CD14-positive monocyte (primary cell): ENCODE measurements at regions not wholly inside any gene's neighbourhood (a gene's known extent, or its start where the extent isn't known, plus 50 kb on each side); places are given as distances from the start of the nearest gene placed in this dataset.

Source experiments
- DNase-seq, 3 donors: peaks; one replicate each; pipeline ENCODE4 v3.0.0-alpha.2; 2011 to 2022
- H2AFZ ChIP-seq: 2 replicates; pipeline ENCODE4 v1.6.0; 2012; ENCODE audit warnings: mild to moderate bottlenecking, low read depth, low read length, inconsistent platforms; ENCODE audit not compliant: insufficient read depth, poor library complexity, severe bottlenecking
- H3K27ac ChIP-seq, 2 donors: 1 replicate in 1 of 2; 2 replicates in 1 of 2; pipeline ENCODE4 v1.5.1; 2012 to 2013; ENCODE audit warnings: low read length in 2 of 2, control low read depth in 1 of 2, inconsistent platforms in 1 of 2, low read depth in 1 of 2, mild to moderate bottlenecking in 1 of 2
- H3K27me3 ChIP-seq, 2 donors: one replicate each; pipeline versions ENCODE4 v1.6.0 to v1.6.1; 2011 to 2013; ENCODE audit warnings: low read length in 2 of 2; ENCODE audit not compliant: control insufficient read depth in 2 of 2, insufficient read depth in 2 of 2
- H3K36me3 ChIP-seq, 2 donors: replicated peaks in 1 of 2; 1 replicate in 1 of 2; 2 replicates in 1 of 2; pipeline versions ENCODE4 v1.5.1 to v1.6.1; 2012 to 2013; ENCODE audit warnings: low read length in 2 of 2, control low read depth in 1 of 2, inconsistent platforms in 1 of 2, mild to moderate bottlenecking in 1 of 2; ENCODE audit not compliant: insufficient read depth in 2 of 2, control insufficient read depth in 1 of 2
- H3K4me1 ChIP-seq, 2 donors: 1 replicate in 1 of 2; 2 replicates in 1 of 2; pipeline versions ENCODE4 v1.5.1 to v1.6.1; 2012 to 2013; ENCODE audit warnings: low read length in 2 of 2, control low read depth in 1 of 2, inconsistent platforms in 1 of 2, mild to moderate bottlenecking in 1 of 2, moderate library complexity in 1 of 2; ENCODE audit not compliant: insufficient read depth in 2 of 2, control insufficient read depth in 1 of 2
- H3K4me2 ChIP-seq: replicated peaks from 2 replicates; pipeline ENCODE3; 2012; ENCODE audit warnings: low read length, moderate library complexity, mild to moderate bottlenecking; ENCODE audit not compliant: poor library complexity, severe bottlenecking; ENCODE audit errors: extremely low read depth
- H3K4me3 ChIP-seq, 3 experiments: fragments of 200-600 bp in 1 of 3; sonication (generic) in 1 of 3; replicated peaks in 1 of 3; 1 replicate in 2 of 3; 2 replicates in 1 of 3; pipeline ENCODE4 v1.5.1; 2011 to 2013; ENCODE audit warnings: low read length in 3 of 3, mild to moderate bottlenecking in 3 of 3, control low read depth in 2 of 3, low read depth in 2 of 3, inconsistent platforms in 1 of 3, moderate library complexity in 1 of 3
- H3K79me2 ChIP-seq: 2 replicates; pipeline ENCODE4 v1.6.0; 2012; ENCODE audit warnings: mild to moderate bottlenecking, control low read depth, inconsistent platforms, low read length, moderate library complexity; ENCODE audit not compliant: insufficient read depth
- H3K9ac ChIP-seq: 2 replicates; pipeline ENCODE4 v1.6.0; 2017; ENCODE audit warnings: low read length, mild to moderate bottlenecking; ENCODE audit not compliant: insufficient read depth, poor library complexity, severe bottlenecking
- H3K9me3 ChIP-seq, 2 donors: replicated peaks in 1 of 2; 1 replicate in 1 of 2; 2 replicates in 1 of 2; pipeline versions ENCODE4 v1.5.1 to v1.6.1; 2012 to 2013; ENCODE audit warnings: low read length in 2 of 2, control low read depth in 1 of 2; ENCODE audit not compliant: control insufficient read depth in 1 of 2, insufficient read depth in 1 of 2
- H4K20me1 ChIP-seq: 2 replicates; pipeline ENCODE4 v1.6.0; 2012; ENCODE audit warnings: mild to moderate bottlenecking, low read length, control low read depth, moderate library complexity; ENCODE audit not compliant: insufficient read depth
- H3K27ac Mint-ChIP-seq, 7 donors: one replicate each; pipeline ENCODE4 v1.8.0; 2020; ENCODE audit warnings: mild to moderate bottlenecking in 7 of 7, mixed read lengths in 7 of 7, moderate library complexity in 6 of 7, inconsistent platforms in 2 of 7
- H3K27me3 Mint-ChIP-seq, 3 donors: one replicate each; pipeline ENCODE4 v1.8.0; 2021 to 2022; ENCODE audit warnings: low read depth in 3 of 3, mild to moderate bottlenecking in 3 of 3, mixed read lengths in 3 of 3, moderate library complexity in 3 of 3, inconsistent platforms in 1 of 3
- H3K36me3 Mint-ChIP-seq, 2 donors: one replicate each; pipeline ENCODE4 v1.8.0; 2020; ENCODE audit warnings: mixed read lengths in 2 of 2, inconsistent platforms in 1 of 2, mild to moderate bottlenecking in 1 of 2
- H3K4me1 Mint-ChIP-seq: one replicate; pipeline ENCODE4 v1.8.0; 2020; ENCODE audit warnings: mild to moderate bottlenecking, mixed read lengths
- H3K4me3 Mint-ChIP-seq, 2 donors: one replicate each; pipeline ENCODE4 v1.8.0; 2020; ENCODE audit warnings: mild to moderate bottlenecking in 2 of 2, mixed read lengths in 2 of 2, moderate library complexity in 1 of 2
- H3K9me3 Mint-ChIP-seq, 7 donors: one replicate each; pipeline ENCODE4 v1.8.0; 2020 to 2022; ENCODE audit warnings: mixed read lengths in 7 of 7, mild to moderate bottlenecking in 6 of 7, moderate library complexity in 6 of 7, inconsistent platforms in 2 of 7
- CTCF ChIP-seq: fragments of 200-600 bp; IDR thresholded peaks from one replicate; pipeline ENCODE4 v1.8.0; 2022; ENCODE audit warnings: antibody characterized with exemption, mild to moderate bottlenecking
- WGBS: methylation state at CpG from one replicate; pipeline ENCODE4 v1.1.5; 2013; ENCODE audit warnings: missing lambda C conversion rate; ENCODE audit not compliant: insufficient coverage; 5-methylcytosine and 5-hydroxymethylcytosine counted together
- intact Hi-C, 2 donors: fragments of 100-400 bp; cut with micrococcal nuclease; formaldehyde crosslinking; loops; one replicate each; pipeline versions ENCODE4 v1.15.0 to v1.15.1; 2023

GRCh38 chr13:50153401-50153800, 138.2 kb downstream of the KCNRG start:
- no peak overlapping the region for H2AFZ ChIP-seq
- no peak overlapping the region for H3K9ac ChIP-seq

GRCh38 chr13:50153876-50154275, 138.6 kb downstream of the KCNRG start:
- TF ChIP-seq CTCF: no peak
- Histone ChIP-seq H3K4me1 (peaks cover 0 to 8% of the 10 kb centered on the region in 2 donors), H3K4me2 (no peak overlapping the region), H3K9ac (no peak overlapping the region), H2AFZ (no peak overlapping the region), H3K4me3 (no peak overlapping the region), H3K9me3 (no peaks in the 10 kb centered on the region), H3K79me2 (no peaks in the 10 kb centered on the region), H4K20me1 (no peaks in the 10 kb centered on the region), H3K27ac (no peak overlapping the region), H3K36me3 (no peaks in the 10 kb centered on the region), H3K27me3 (no peaks in the 10 kb centered on the region)
- DNase-seq: no peak
- Mint-ChIP-seq H3K4me1 (peaks cover 23% of the 10 kb centered on the region), H3K9me3 (no peaks in the 10 kb centered on the region), H3K4me3 (no peak overlapping the region), H3K27ac (no peak overlapping the region), H3K27me3 (no peaks in the 10 kb centered on the region), H3K36me3 (peaks cover 0 to 2% of the 10 kb centered on the region in 2 donors)
- WGBS: 96% methylated on average over 4 of the region's 5 CpGs
- intact Hi-C loops: no loop called here

More at GRCh38 chr13:50153401-50153800, 138.2 kb downstream of the KCNRG start:
- intact Hi-C loops: no loop called here
- no peaks in the 10 kb centered on the region for H4K20me1 ChIP-seq
- H3K79me2 ChIP-seq: no peaks in the 10 kb centered on the region
- Mint-ChIP-seq H3K4me1 (peaks cover 28% of the 10 kb centered on the region), H3K36me3 (peaks cover 0 to 2% of the 10 kb centered on the region in 2 donors), H3K9me3 (no peaks in the 10 kb centered on the region), H3K27ac (no peak overlapping the region), H3K4me3 (no peak overlapping the region), H3K27me3 (no peaks in the 10 kb centered on the region)
- H3K4me3 ChIP-seq: no peak overlapping the region
- TF ChIP-seq CTCF: no peak
- H3K4me2 ChIP-seq: no peak overlapping the region
- DNase-seq: no peak
- H3K36me3 ChIP-seq: no peaks in the 10 kb centered on the region
- H3K4me1 ChIP-seq: peaks cover 0 to 12% of the 10 kb centered on the region in 2 donors
- H3K27me3 ChIP-seq: no peaks in the 10 kb centered on the region
- no CpG with 5 or more reads among the region's 2 CpGs for WGBS
- no peaks in the 10 kb centered on the region for H3K9me3 ChIP-seq
- no peak overlapping the region for H3K27ac ChIP-seq
